ENCODE measurements at regions not wholly inside any gene's neighbourhood (a gene's known extent, or its start where the extent isn't known, plus 50 kb on each side); places are given as distances from the start of the nearest gene placed in this dataset.

DNA sequence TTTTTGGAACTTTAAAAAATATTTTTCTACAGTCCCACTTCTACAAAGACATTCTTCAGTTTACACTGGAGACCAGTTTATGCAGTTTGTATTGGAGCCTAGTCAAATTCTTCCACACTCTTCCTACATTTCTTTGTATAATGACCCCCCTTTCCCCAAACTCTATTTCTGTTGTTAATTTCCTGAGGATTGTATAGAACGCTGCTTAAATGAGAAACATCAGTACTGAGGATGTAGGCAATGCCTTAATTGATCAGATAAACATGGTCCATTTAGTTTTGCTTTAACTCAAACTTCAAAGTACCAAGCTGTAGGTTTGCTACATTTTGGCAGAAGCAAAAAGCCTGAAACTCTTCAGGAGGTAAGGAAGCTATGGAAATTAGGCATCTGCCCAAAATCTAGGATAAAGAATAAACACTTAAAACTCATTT, 155.5 kb downstream of the SLC7A11 start:
- Histone ChIP-seq H3K27ac (replicated peaks) (no peak overlapping the region), H3K4me3 (replicated peaks; ENCODE audit: insufficient read depth, low read length) (no peak overlapping the region), H3K27me3 (ENCODE audit: insufficient read depth, poor library complexity, severe bottlenecking) (no peaks in the 10 kb centered on the region)
- no peak for DNase-seq (ENCODE audit: low read depth in 1 of 2, low spot score in 1 of 2)
- TF ChIP-seq GABPA (IDR thresholded peaks at IDR 0.05; ENCODE audit: low read depth) (no peak), POLR2AphosphoS5 (IDR thresholded peaks at IDR 0.05; ENCODE audit: low read depth) (no peak), SPI1 (IDR thresholded peaks at IDR 0.05; ENCODE audit: borderline replicate concordance, low read depth) (no peak)
- TF ChIP-seq, protein P1, sequence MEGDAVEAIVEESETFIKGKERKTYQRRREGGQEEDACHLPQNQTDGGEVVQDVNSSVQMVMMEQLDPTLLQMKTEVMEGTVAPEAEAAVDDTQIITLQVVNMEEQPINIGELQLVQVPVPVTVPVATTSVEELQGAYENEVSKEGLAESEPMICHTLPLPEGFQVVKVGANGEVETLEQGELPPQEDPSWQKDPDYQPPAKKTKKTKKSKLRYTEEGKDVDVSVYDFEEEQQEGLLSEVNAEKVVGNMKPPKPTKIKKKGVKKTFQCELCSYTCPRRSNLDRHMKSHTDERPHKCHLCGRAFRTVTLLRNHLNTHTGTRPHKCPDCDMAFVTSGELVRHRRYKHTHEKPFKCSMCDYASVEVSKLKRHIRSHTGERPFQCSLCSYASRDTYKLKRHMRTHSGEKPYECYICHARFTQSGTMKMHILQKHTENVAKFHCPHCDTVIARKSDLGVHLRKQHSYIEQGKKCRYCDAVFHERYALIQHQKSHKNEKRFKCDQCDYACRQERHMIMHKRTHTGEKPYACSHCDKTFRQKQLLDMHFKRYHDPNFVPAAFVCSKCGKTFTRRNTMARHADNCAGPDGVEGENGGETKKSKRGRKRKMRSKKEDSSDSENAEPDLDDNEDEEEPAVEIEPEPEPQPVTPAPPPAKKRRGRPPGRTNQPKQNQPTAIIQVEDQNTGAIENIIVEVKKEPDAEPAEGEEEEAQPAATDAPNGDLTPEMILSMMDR (IDR thresholded peaks at IDR 0.05; ENCODE audit: insufficient read depth, low read length) = no peak
- TF ChIP-seq, protein P2, sequence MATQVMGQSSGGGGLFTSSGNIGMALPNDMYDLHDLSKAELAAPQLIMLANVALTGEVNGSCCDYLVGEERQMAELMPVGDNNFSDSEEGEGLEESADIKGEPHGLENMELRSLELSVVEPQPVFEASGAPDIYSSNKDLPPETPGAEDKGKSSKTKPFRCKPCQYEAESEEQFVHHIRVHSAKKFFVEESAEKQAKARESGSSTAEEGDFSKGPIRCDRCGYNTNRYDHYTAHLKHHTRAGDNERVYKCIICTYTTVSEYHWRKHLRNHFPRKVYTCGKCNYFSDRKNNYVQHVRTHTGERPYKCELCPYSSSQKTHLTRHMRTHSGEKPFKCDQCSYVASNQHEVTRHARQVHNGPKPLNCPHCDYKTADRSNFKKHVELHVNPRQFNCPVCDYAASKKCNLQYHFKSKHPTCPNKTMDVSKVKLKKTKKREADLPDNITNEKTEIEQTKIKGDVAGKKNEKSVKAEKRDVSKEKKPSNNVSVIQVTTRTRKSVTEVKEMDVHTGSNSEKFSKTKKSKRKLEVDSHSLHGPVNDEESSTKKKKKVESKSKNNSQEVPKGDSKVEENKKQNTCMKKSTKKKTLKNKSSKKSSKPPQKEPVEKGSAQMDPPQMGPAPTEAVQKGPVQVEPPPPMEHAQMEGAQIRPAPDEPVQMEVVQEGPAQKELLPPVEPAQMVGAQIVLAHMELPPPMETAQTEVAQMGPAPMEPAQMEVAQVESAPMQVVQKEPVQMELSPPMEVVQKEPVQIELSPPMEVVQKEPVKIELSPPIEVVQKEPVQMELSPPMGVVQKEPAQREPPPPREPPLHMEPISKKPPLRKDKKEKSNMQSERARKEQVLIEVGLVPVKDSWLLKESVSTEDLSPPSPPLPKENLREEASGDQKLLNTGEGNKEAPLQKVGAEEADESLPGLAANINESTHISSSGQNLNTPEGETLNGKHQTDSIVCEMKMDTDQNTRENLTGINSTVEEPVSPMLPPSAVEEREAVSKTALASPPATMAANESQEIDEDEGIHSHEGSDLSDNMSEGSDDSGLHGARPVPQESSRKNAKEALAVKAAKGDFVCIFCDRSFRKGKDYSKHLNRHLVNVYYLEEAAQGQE (IDR thresholded peaks at IDR 0.05; ENCODE audit: insufficient replicate concordance, low read depth) = no peak

GRCh38 chr4:138085736-138086305, 156.3 kb downstream of the SLC7A11 start:
- Histone ChIP-seq H3K4me3 (replicated peaks; ENCODE audit: insufficient read depth, low read length) (no peak overlapping the region), H3K27me3 (ENCODE audit: insufficient read depth, poor library complexity, severe bottlenecking) (no peaks in the 10 kb centered on the region), H3K27ac (replicated peaks) (no peak overlapping the region)
- TF ChIP-seq POLR2AphosphoS5 (IDR thresholded peaks at IDR 0.05; ENCODE audit: low read depth) (no peak), GABPA (IDR thresholded peaks at IDR 0.05; ENCODE audit: low read depth) (no peak), SPI1 (IDR thresholded peaks at IDR 0.05; ENCODE audit: borderline replicate concordance, low read depth) (no peak)
- TF ChIP-seq, protein P2 (IDR thresholded peaks at IDR 0.05; ENCODE audit: insufficient replicate concordance, low read depth) = no peak
- TF ChIP-seq, protein P1 (IDR thresholded peaks at IDR 0.05; ENCODE audit: insufficient read depth, low read length) = no peak
- no peak for DNase-seq (ENCODE audit: low read depth in 1 of 2, low spot score in 1 of 2)

- Histone ChIP-seq H3K27me3 (ENCODE audit: insufficient read depth, poor library complexity, severe bottlenecking) (no peaks in the 10 kb centered on the region), H3K27ac (replicated peaks) (no peak overlapping the region), H3K4me3 (replicated peaks; ENCODE audit: insufficient read depth, low read length) (no peak overlapping the region)
- DNase-seq (ENCODE audit: low read depth in 1 of 2, low spot score in 1 of 2) = no peak
- TF ChIP-seq, protein P1 (IDR thresholded peaks at IDR 0.05; ENCODE audit: insufficient read depth, low read length) = no peak
- no peak for TF ChIP-seq GABPA (IDR thresholded peaks at IDR 0.05; ENCODE audit: low read depth)
- no peak for TF ChIP-seq SPI1 (IDR thresholded peaks at IDR 0.05; ENCODE audit: borderline replicate concordance, low read depth)
- TF ChIP-seq, protein P2 (IDR thresholded peaks at IDR 0.05; ENCODE audit: insufficient replicate concordance, low read depth) = no peak
- TF ChIP-seq POLR2AphosphoS5 (IDR thresholded peaks at IDR 0.05; ENCODE audit: low read depth) = no peak
These were observed 163.2 kb downstream of the SLC7A11 start for GRCh38 chr4:138078751-138079520.
